WTC11 (cell line): ENCODE measurements at regions not wholly inside any gene's neighbourhood (a gene's known extent, or its start where the extent isn't known, plus 50 kb on each side); places are given as distances from the start of the nearest gene placed in this dataset.
"Not testable (repeated sequence)": the region's sequence is repeated elsewhere in the genome, so short reads cannot be mapped to it uniquely, and the experiment has no call there.

Experiments used
- CREM ChIP-seq: sonication (generic); formaldehyde crosslinking; IDR thresholded peaks from 2 replicates; pipeline ENCODE4 v1.8.1; 2022; ENCODE audit warnings: mild to moderate bottlenecking, missing genetic modification reagents, moderate library complexity
- CTCF ChIP-seq: fragments of 200-600 bp; IDR thresholded peaks from 2 replicates; pipeline ENCODE4 v1.8.0; 2022; ENCODE audit warnings: antibody characterized with exemption
- E2F5 ChIP-seq: sonication (generic); formaldehyde crosslinking; IDR thresholded peaks from 2 replicates; pipeline ENCODE4 v1.8.1; 2022; ENCODE audit warnings: mild to moderate bottlenecking, moderate library complexity, missing genetic modification reagents
- ELF4 ChIP-seq: sonication (generic); formaldehyde crosslinking; IDR thresholded peaks from 2 replicates; pipeline ENCODE4 v1.8.1; 2022; ENCODE audit warnings: low read depth, mild to moderate bottlenecking, moderate library complexity, missing genetic modification reagents
- ERG ChIP-seq: fragments of 250-450 bp; sonication (Bioruptor Pico); IDR thresholded peaks from 2 replicates; pipeline ENCODE4 v1.8.0; 2021; ENCODE audit warnings: mild to moderate bottlenecking
- ESRRA ChIP-seq: sonication (generic); formaldehyde crosslinking; IDR thresholded peaks from 2 replicates; pipeline ENCODE4 v1.8.1; 2022; ENCODE audit warnings: mild to moderate bottlenecking, missing genetic modification reagents, borderline replicate concordance
- NR2C2 ChIP-seq: sonication (generic); formaldehyde crosslinking; IDR thresholded peaks from 2 replicates; pipeline ENCODE4 v1.8.0; 2022; ENCODE audit warnings: mild to moderate bottlenecking, missing genetic modification reagents
- NR3C1 ChIP-seq: sonication (generic); formaldehyde crosslinking; conservative IDR thresholded peaks from 2 replicates; pipeline ENCODE4 v1.8.1; 2023; ENCODE audit warnings: low read depth, mild to moderate bottlenecking, missing genetic modification reagents
- PRDM15 ChIP-seq: sonication (generic); formaldehyde crosslinking; IDR thresholded peaks from 2 replicates; pipeline ENCODE4 v1.8.0; 2022; ENCODE audit warnings: missing genetic modification reagents
- ZSCAN18 ChIP-seq: fragments of 250-450 bp; sonication (Bioruptor Pico); IDR thresholded peaks from 2 replicates; pipeline ENCODE4 v2.1.2; 2022; ENCODE audit warnings: mild to moderate bottlenecking, moderate library complexity

GRCh38 chr21:15454931-15455330 lies 274.9 kb upstream of the USP25 start:
- not testable (repeated sequence) for TF ChIP-seq CTCF; NR2C2 (CRISPR knock-in tag); NR3C1 (CRISPR knock-in tag); ERG (CRISPR knock-in tag); ZSCAN18 (CRISPR knock-in tag); PRDM15 (CRISPR knock-in tag); CREM (CRISPR knock-in tag); E2F5 (CRISPR knock-in tag); ESRRA; ELF4 (CRISPR knock-in tag)
